Spleen (tissue), 11 donors: ENCODE measurements at regions not wholly inside any gene's neighbourhood (a gene's known extent, or its start where the extent isn't known, plus 50 kb on each side); places are given as distances from the start of the nearest gene placed in this dataset.

Experiments used
- DNase-seq: peaks from one replicate; pipeline ENCODE4 v3.0.0-alpha.2; 2020
- H3K27ac ChIP-seq, 8 donors: fragments of 200-600 bp; sonication (generic) in 7 of 8; 1 replicate in 4 of 8; 2 replicates in 4 of 8; pipeline versions ENCODE4 v1.5.0 to v1.8.0; 2016 to 2021; ENCODE audit warnings: inconsistent platforms in 4 of 8, mild to moderate bottlenecking in 4 of 8, moderate library complexity in 1 of 8
- H3K27me3 ChIP-seq, 7 donors: fragments of 200-600 bp; sonication (generic) in 6 of 7; replicated peaks in 1 of 7; 1 replicate in 4 of 7; 2 replicates in 3 of 7; pipeline versions ENCODE4 v1.5.0 to v1.8.0; 2016 to 2021; ENCODE audit warnings: inconsistent platforms in 3 of 7, mild to moderate bottlenecking in 1 of 7
- H3K36me3 ChIP-seq, 6 donors: fragments of 200-600 bp; sonication (generic) in 5 of 6; 1 replicate in 4 of 6; 2 replicates in 2 of 6; pipeline versions ENCODE4 v1.5.0 to v1.8.0; 2016 to 2021; ENCODE audit warnings: inconsistent platforms in 2 of 6
- H3K4me1 ChIP-seq, 6 donors: fragments of 200-600 bp; sonication (generic) in 5 of 6; 1 replicate in 3 of 6; 2 replicates in 3 of 6; pipeline versions ENCODE4 v1.5.0 to v1.8.0; 2016 to 2021; ENCODE audit warnings: inconsistent platforms in 3 of 6
- H3K4me3 ChIP-seq, 8 donors: fragments of 200-600 bp; sonication (generic) in 7 of 8; 1 replicate in 4 of 8; 2 replicates in 4 of 8; pipeline versions ENCODE4 v1.5.0 to v1.8.0; 2016 to 2021; ENCODE audit warnings: inconsistent platforms in 4 of 8, mild to moderate bottlenecking in 4 of 8, moderate library complexity in 2 of 8
- H3K9me3 ChIP-seq, 8 donors: fragments of 200-600 bp; sonication (generic) in 7 of 8; 1 replicate in 4 of 8; 2 replicates in 4 of 8; pipeline versions ENCODE4 v1.5.0 to v1.8.0; 2016 to 2021; ENCODE audit warnings: inconsistent platforms in 4 of 8
- POLR2A ChIP-seq, 3 donors: fragments of 450-650 bp; IDR thresholded peaks; one replicate each; pipeline ENCODE4 v1.5.1; 2017; ENCODE audit warnings: antibody characterized with exemption in 3 of 3, mild to moderate bottlenecking in 1 of 3
- POLR2AphosphoS5 ChIP-seq, 3 donors: sonication (generic); formaldehyde crosslinking; IDR thresholded peaks; one replicate each; pipeline ENCODE4 v1.5.1; 2017; ENCODE audit warnings: antibody characterized with exemption in 3 of 3
- WGBS, 5 donors: extraction: QIAGEN DNeasy Blood & Tissue Kit in 3 of 5; methylation state at CpG; one replicate each; pipeline versions ENCODE4 v1.1.5 to v1.1.7; 2013 to 2018; 5-methylcytosine and 5-hydroxymethylcytosine counted together
- intact Hi-C: fragments of 100-400 bp; cut with DNase I; formaldehyde crosslinking; loops from one replicate; pipeline ENCODE4 v1.15.0; 2023; ENCODE audit warnings: low total_unique reads
- TF ChIP-seq, protein P1 (sequence below), 11 experiments: fragments of 200-600 bp in 7 of 11; fragments of 450-650 bp in 4 of 11; sonication (generic) in 4 of 11; IDR thresholded peaks in 8 of 11; conservative IDR thresholded peaks in 3 of 11; 1 replicate in 7 of 11; 2 replicates in 4 of 11; pipeline versions ENCODE4 v1.4.0 to v1.8.0; 2016 to 2021; ENCODE audit warnings: antibody characterized with exemption in 11 of 11, inconsistent platforms in 4 of 11, mild to moderate bottlenecking in 1 of 11
- donor health status: healthy with polysubstance abuse.
- donor health status: DM: no; HTN: no; CAD: no; lungs with moderate emphysema.
- donor health status: DM: no; HTN: no; CAD: no.
- donor health status: Bipolar disorder and iron deficiency.
- donor health status: healthy.
- donor health status: DM: no; HTN: no; CAD: no.
- donor health status: DM: yes; HTN: yes; CAD: no.

GRCh38 chr9:79151791-79152190 is 420.0 kb upstream of the TLE4 start:
- no peaks in the 10 kb centered on the region for H3K27me3 ChIP-seq
- H3K36me3 ChIP-seq = no peaks in the 10 kb centered on the region
- DNase-seq = no peak
- intact Hi-C loops = no loop called here
- no peak overlapping the region for H3K4me3 ChIP-seq
- TF ChIP-seq, protein P1, sequence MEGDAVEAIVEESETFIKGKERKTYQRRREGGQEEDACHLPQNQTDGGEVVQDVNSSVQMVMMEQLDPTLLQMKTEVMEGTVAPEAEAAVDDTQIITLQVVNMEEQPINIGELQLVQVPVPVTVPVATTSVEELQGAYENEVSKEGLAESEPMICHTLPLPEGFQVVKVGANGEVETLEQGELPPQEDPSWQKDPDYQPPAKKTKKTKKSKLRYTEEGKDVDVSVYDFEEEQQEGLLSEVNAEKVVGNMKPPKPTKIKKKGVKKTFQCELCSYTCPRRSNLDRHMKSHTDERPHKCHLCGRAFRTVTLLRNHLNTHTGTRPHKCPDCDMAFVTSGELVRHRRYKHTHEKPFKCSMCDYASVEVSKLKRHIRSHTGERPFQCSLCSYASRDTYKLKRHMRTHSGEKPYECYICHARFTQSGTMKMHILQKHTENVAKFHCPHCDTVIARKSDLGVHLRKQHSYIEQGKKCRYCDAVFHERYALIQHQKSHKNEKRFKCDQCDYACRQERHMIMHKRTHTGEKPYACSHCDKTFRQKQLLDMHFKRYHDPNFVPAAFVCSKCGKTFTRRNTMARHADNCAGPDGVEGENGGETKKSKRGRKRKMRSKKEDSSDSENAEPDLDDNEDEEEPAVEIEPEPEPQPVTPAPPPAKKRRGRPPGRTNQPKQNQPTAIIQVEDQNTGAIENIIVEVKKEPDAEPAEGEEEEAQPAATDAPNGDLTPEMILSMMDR (IDR thresholded peaks at IDR 0.05 in 8 of 11, conservative IDR thresholded peaks at IDR 0.05 in 3 of 11) = no peak
- TF ChIP-seq POLR2AphosphoS5 (IDR thresholded peaks at IDR 0.05) (no peak), POLR2A (IDR thresholded peaks at IDR 0.05) (no peak)
- 89 to 97% (median 93%) methylated on average over 3 of the region's 3 CpGs for WGBS, 5 donors
- no peaks in the 10 kb centered on the region for H3K4me1 ChIP-seq
- H3K27ac ChIP-seq = no peak overlapping the region
- no peaks in the 10 kb centered on the region for H3K9me3 ChIP-seq

DNA sequence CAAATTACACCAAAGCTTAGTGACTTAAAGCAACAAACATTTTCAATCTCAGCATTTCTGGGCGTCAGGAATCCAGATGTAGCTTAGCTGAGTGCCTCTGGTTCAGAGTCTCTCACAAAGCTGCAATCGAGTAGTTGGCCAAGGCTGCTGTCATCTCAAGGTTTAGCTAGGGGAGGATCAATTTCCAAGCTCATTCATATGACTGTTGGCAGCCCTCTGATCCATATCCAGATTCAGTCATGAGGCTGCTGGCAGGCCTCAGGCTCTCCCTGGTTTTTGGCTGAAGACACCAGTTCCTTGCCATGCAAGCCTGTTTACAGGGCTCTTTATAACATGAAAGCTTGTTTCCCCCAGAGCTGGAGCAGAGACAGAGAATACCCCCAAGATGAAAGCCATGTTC is 419.5 kb upstream of the TLE4 start:
- intact Hi-C loops = no loop called here
- no peak overlapping the region for H3K4me3 ChIP-seq
- H3K27ac ChIP-seq = no peak overlapping the region
- H3K27me3 ChIP-seq = no peaks in the 10 kb centered on the region
- H3K9me3 ChIP-seq = no peaks in the 10 kb centered on the region
- no peaks in the 10 kb centered on the region for H3K36me3 ChIP-seq
- DNase-seq = no peak
- 69 to 82% (median 78%) methylated on average over 2 of the region's 2 CpGs for WGBS, 5 donors
- H3K4me1 ChIP-seq = no peaks in the 10 kb centered on the region
- no peak for TF ChIP-seq POLR2A (IDR thresholded peaks at IDR 0.05)
- TF ChIP-seq POLR2AphosphoS5 (IDR thresholded peaks at IDR 0.05) = no peak
- TF ChIP-seq, protein P1 (IDR thresholded peaks at IDR 0.05 in 8 of 11, conservative IDR thresholded peaks at IDR 0.05 in 3 of 11) = no peak

DNA sequence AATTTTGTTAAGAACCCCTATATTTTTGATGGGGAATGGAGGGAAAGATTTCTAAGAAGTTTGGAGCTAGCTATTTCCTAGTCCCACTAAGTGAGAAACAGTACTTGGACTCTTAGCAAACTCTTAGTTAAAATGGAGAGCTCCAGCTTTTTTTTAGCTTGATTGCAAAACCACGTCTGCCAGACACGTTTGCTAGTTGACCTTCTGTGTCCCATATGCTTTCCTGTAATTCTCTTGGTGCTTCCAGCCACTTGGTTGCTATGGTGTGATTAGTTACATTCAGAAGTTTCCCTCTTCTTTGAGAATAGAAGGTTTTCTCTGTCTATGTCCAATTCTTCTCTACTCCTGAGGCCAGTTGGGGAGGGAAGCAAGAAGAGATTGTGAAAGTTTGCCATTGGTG is 417.0 kb upstream of the TLE4 start:
- intact Hi-C loops = no loop called here
- no peak for DNase-seq
- 18 to 52% (median 26%) methylated on average over 2 of the region's 2 CpGs for WGBS, 5 donors

DNA sequence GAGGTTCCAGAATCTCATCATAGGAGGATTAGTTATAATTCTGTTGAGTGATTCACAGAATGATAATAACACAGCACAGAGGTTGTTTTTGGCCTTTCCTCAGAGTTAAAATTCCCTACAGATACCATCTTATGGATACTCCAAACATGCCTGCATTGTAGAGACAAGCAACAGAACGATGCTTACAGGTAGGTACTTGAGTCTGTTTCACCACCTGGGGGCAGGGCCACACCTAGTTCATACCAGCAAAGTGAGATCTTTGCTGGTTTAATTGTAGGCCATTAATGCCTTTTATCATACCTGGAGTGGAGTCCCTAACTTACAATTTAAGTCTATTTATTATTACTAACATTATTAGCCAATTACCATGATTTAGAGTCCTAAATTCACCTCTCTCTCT is 416.5 kb upstream of the TLE4 start:
- TF ChIP-seq POLR2A (IDR thresholded peaks at IDR 0.05) = no peak
- WGBS, 5 donors = 56 to 86% (median 78%) methylated on average over 1 of the region's 1 CpG
- H3K27ac ChIP-seq = no peak overlapping the region

More for the DNA sequence above, 417.0 kb upstream of the TLE4 start:
- TF ChIP-seq POLR2A (IDR thresholded peaks at IDR 0.05) (no peak), POLR2AphosphoS5 (IDR thresholded peaks at IDR 0.05) (no peak)
- H3K27ac ChIP-seq = no peak overlapping the region
- H3K27me3 ChIP-seq = no peaks in the 10 kb centered on the region
- H3K4me3 ChIP-seq = no peak overlapping the region
- H3K4me1 ChIP-seq = no peaks in the 10 kb centered on the region
- no peaks in the 10 kb centered on the region for H3K9me3 ChIP-seq
- H3K36me3 ChIP-seq = no peaks in the 10 kb centered on the region

GRCh38 chr9:79163544-79163943 is 408.2 kb upstream of the TLE4 start:
- no peaks in the 10 kb centered on the region for H3K27me3 ChIP-seq
- H3K9me3 ChIP-seq = no peaks in the 10 kb centered on the region

More for the DNA sequence above, 416.5 kb upstream of the TLE4 start:
- DNase-seq = no peak
- H3K9me3 ChIP-seq = no peaks in the 10 kb centered on the region
- no peaks in the 10 kb centered on the region for H3K4me1 ChIP-seq
- H3K27me3 ChIP-seq = no peaks in the 10 kb centered on the region
- H3K4me3 ChIP-seq = no peak overlapping the region
- intact Hi-C loops = no loop called here
- no peaks in the 10 kb centered on the region for H3K36me3 ChIP-seq

More at GRCh38 chr9:79163544-79163943, 408.2 kb upstream of the TLE4 start:
- Histone ChIP-seq H3K4me1 (no peaks in the 10 kb centered on the region), H3K4me3 (no peak overlapping the region), H3K36me3 (no peaks in the 10 kb centered on the region), H3K27ac (no peak overlapping the region)
- TF ChIP-seq POLR2A (IDR thresholded peaks at IDR 0.05) = no peak
- no peak for TF ChIP-seq POLR2AphosphoS5 (IDR thresholded peaks at IDR 0.05)
- TF ChIP-seq, protein P1 (IDR thresholded peaks at IDR 0.05 in 8 of 11, conservative IDR thresholded peaks at IDR 0.05 in 3 of 11) = no peak
- WGBS, 5 donors = 71 to 89% (median 81%) methylated on average over 2 of the region's 2 CpGs
- no peak for DNase-seq
- intact Hi-C loops = no loop called here
